ENCODE measurements at regions not wholly inside any gene's neighbourhood (a gene's known extent, or its start where the extent isn't known, plus 50 kb on each side); places are given as distances from the start of the nearest gene placed in this dataset.

GRCh38 chr3:177978946-177979345 lies 557.3 kb upstream of the KCNMB2 start:
- TF ChIP-seq POLR2A (IDR thresholded peaks at IDR 0.05) (no peak), POLR2AphosphoS5 (IDR thresholded peaks at IDR 0.05) (no peak)
- TF ChIP-seq, protein P1, sequence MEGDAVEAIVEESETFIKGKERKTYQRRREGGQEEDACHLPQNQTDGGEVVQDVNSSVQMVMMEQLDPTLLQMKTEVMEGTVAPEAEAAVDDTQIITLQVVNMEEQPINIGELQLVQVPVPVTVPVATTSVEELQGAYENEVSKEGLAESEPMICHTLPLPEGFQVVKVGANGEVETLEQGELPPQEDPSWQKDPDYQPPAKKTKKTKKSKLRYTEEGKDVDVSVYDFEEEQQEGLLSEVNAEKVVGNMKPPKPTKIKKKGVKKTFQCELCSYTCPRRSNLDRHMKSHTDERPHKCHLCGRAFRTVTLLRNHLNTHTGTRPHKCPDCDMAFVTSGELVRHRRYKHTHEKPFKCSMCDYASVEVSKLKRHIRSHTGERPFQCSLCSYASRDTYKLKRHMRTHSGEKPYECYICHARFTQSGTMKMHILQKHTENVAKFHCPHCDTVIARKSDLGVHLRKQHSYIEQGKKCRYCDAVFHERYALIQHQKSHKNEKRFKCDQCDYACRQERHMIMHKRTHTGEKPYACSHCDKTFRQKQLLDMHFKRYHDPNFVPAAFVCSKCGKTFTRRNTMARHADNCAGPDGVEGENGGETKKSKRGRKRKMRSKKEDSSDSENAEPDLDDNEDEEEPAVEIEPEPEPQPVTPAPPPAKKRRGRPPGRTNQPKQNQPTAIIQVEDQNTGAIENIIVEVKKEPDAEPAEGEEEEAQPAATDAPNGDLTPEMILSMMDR (IDR thresholded peaks at IDR 0.05 in 8 of 11, conservative IDR thresholded peaks at IDR 0.05 in 3 of 11) = no peak

Measured in spleen (tissue), 7 donors.